ENCODE measurements at regions not wholly inside any gene's neighbourhood (a gene's known extent, or its start where the extent isn't known, plus 50 kb on each side); places are given as distances from the start of the nearest gene placed in this dataset.
"Not testable (repeated sequence)": the region's sequence is repeated elsewhere in the genome, so short reads cannot be mapped to it uniquely, and the experiment has no call there.

DNA sequence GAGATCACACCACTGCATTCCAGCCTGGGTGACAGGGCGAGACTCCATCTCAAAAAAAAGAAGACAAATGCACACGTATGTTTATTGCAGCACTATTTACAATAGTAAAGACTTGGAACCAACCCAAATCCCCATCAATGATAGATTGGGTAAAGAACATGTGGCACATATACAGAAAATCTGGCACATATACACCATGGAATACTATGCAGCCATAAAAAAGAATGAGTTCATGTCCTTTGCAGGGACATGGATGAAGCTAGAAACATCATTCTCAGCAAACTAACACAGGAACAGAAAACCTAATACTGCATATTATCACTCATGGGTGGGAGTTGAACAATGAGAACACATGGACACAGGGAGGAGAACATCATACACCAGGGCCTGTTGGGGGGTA is 54.5 kb upstream of the KMT2E start:
- TF ChIP-seq, protein P1, sequence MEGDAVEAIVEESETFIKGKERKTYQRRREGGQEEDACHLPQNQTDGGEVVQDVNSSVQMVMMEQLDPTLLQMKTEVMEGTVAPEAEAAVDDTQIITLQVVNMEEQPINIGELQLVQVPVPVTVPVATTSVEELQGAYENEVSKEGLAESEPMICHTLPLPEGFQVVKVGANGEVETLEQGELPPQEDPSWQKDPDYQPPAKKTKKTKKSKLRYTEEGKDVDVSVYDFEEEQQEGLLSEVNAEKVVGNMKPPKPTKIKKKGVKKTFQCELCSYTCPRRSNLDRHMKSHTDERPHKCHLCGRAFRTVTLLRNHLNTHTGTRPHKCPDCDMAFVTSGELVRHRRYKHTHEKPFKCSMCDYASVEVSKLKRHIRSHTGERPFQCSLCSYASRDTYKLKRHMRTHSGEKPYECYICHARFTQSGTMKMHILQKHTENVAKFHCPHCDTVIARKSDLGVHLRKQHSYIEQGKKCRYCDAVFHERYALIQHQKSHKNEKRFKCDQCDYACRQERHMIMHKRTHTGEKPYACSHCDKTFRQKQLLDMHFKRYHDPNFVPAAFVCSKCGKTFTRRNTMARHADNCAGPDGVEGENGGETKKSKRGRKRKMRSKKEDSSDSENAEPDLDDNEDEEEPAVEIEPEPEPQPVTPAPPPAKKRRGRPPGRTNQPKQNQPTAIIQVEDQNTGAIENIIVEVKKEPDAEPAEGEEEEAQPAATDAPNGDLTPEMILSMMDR (IDR thresholded peaks at IDR 0.05) = not testable (repeated sequence)
- not testable (repeated sequence) for TF ChIP-seq EZH2 (IDR thresholded peaks at IDR 0.05; ENCODE audit: borderline replicate concordance, insufficient read depth, low read depth, low read length, poor library complexity, severe bottlenecking)
